Mesenchymal stem cell (in vitro differentiated cells and primary cell): ENCODE measurements at regions not wholly inside any gene's neighbourhood (a gene's known extent, or its start where the extent isn't known, plus 50 kb on each side); places are given as distances from the start of the nearest gene placed in this dataset.

Experiments used
- DNase-seq: peaks from one replicate; pipeline ENCODE4 v3.0.0-alpha.2; 2013
- H2AFZ ChIP-seq: one replicate; pipeline ENCODE4 v1.6.1; 2013; ENCODE audit warnings: low read depth, mild to moderate bottlenecking, control low read depth, inconsistent platforms, low read length, moderate library complexity
- H2AK5ac ChIP-seq: 2 replicates; pipeline ENCODE4 v1.6.1; 2013; ENCODE audit warnings: low read length, moderate library complexity, mild to moderate bottlenecking, inconsistent platforms; ENCODE audit not compliant: severe bottlenecking
- H2BK120ac ChIP-seq: one replicate; pipeline ENCODE4 v1.6.1; 2013; ENCODE audit warnings: low read depth, mild to moderate bottlenecking, inconsistent platforms, low read length, moderate library complexity
- H2BK12ac ChIP-seq, 2 experiments: one replicate each; pipeline ENCODE4 v1.6.1; 2013; ENCODE audit warnings: inconsistent platforms in 2 of 2, low read length in 2 of 2, mild to moderate bottlenecking in 2 of 2, moderate library complexity in 2 of 2, control low read depth in 1 of 2
- H2BK15ac ChIP-seq: one replicate; pipeline ENCODE4 v1.6.1; 2013; ENCODE audit warnings: mild to moderate bottlenecking, low read depth, inconsistent platforms; ENCODE audit not compliant: poor library complexity, severe bottlenecking
- H2BK5ac ChIP-seq: 2 replicates; pipeline ENCODE4 v1.6.1; 2013; ENCODE audit warnings: low read depth, mild to moderate bottlenecking, low read length, control low read depth, inconsistent platforms; ENCODE audit not compliant: poor library complexity, severe bottlenecking
- H3K14ac ChIP-seq, 2 experiments: one replicate each; pipeline ENCODE4 v1.6.1; 2013; ENCODE audit warnings: inconsistent platforms in 2 of 2, low read length in 2 of 2, control low read depth in 1 of 2, mild to moderate bottlenecking in 1 of 2, moderate library complexity in 1 of 2
- H3K18ac ChIP-seq, 2 experiments: one replicate each; pipeline ENCODE4 v1.6.1; 2013; ENCODE audit warnings: inconsistent platforms in 2 of 2, low read length in 2 of 2, control low read depth in 1 of 2, low read depth in 1 of 2, mild to moderate bottlenecking in 1 of 2
- H3K23ac ChIP-seq, 2 experiments: one replicate each; pipeline ENCODE4 v1.6.1; 2013; ENCODE audit warnings: inconsistent platforms in 2 of 2, low read length in 2 of 2, mild to moderate bottlenecking in 2 of 2, moderate library complexity in 2 of 2, control low read depth in 1 of 2
- H3K27ac ChIP-seq: 2 replicates; pipeline ENCODE4 v1.5.1; 2013; ENCODE audit warnings: mild to moderate bottlenecking, moderate library complexity, low read length, control low read depth, inconsistent platforms; ENCODE audit not compliant: poor library complexity, severe bottlenecking
- H3K27me3 ChIP-seq, 2 experiments: 2 replicates each; pipeline versions ENCODE4 v1.6.1 to v1.7.0; 2013; ENCODE audit warnings: low read length in 2 of 2, mild to moderate bottlenecking in 2 of 2, moderate library complexity in 2 of 2, control low read depth in 1 of 2, inconsistent platforms in 1 of 2; ENCODE audit not compliant: control insufficient read depth in 1 of 2, insufficient read depth in 1 of 2
- H3K36me3 ChIP-seq, 2 experiments: 2 replicates each; pipeline versions ENCODE4 v1.6.1 to v1.7.0; 2013; ENCODE audit warnings: low read length in 2 of 2, control low read depth in 1 of 2, inconsistent platforms in 1 of 2, low read depth in 1 of 2, mild to moderate bottlenecking in 1 of 2; ENCODE audit not compliant: insufficient read depth in 2 of 2, control insufficient read depth in 1 of 2
- H3K4ac ChIP-seq, 2 experiments: one replicate each; pipeline ENCODE4 v1.6.1; 2013; ENCODE audit warnings: inconsistent platforms in 2 of 2, low read length in 2 of 2, mild to moderate bottlenecking in 2 of 2, moderate library complexity in 2 of 2, control low read depth in 1 of 2, low read depth in 1 of 2
- H3K4me1 ChIP-seq: 2 replicates; pipeline ENCODE4 v1.6.1; 2013; ENCODE audit warnings: low read depth, low read length, control low read depth; ENCODE audit not compliant: control insufficient read depth, insufficient read depth
- H3K4me2 ChIP-seq: 2 replicates; pipeline ENCODE4 v1.6.1; 2013; ENCODE audit warnings: low read length, mild to moderate bottlenecking, inconsistent platforms; ENCODE audit not compliant: poor library complexity, severe bottlenecking
- H3K4me3 ChIP-seq, 2 experiments: 2 replicates each; pipeline versions ENCODE4 v1.5.1 to v1.7.0; 2013; ENCODE audit warnings: low read length in 2 of 2, mild to moderate bottlenecking in 2 of 2, control low read depth in 1 of 2, low read depth in 1 of 2; ENCODE audit not compliant: insufficient read depth in 1 of 2
- H3K79me1 ChIP-seq: replicated peaks from 2 replicates; pipeline ENCODE4 v1.6.1; 2013; ENCODE audit warnings: mild to moderate bottlenecking, control low read depth, low read length, inconsistent platforms; ENCODE audit not compliant: poor library complexity, severe bottlenecking
- H3K9ac ChIP-seq: 2 replicates; pipeline ENCODE4 v1.7.0; 2013; ENCODE audit warnings: mild to moderate bottlenecking, low read length, moderate library complexity
- H3K9me3 ChIP-seq: 2 replicates; pipeline ENCODE4 v1.7.0; 2013; ENCODE audit warnings: mild to moderate bottlenecking, low read length; ENCODE audit not compliant: control insufficient read depth
- H4K8ac ChIP-seq: one replicate; pipeline ENCODE4 v1.6.1; 2013; ENCODE audit warnings: inconsistent platforms, mild to moderate bottlenecking, low read length, moderate library complexity
- H4K91ac ChIP-seq: one replicate; pipeline ENCODE4 v1.6.1; 2013; ENCODE audit warnings: mild to moderate bottlenecking, low read length, inconsistent platforms
- WGBS: methylation state at CpG from one replicate; pipeline ENCODE4 v1.1.7; 2013; ENCODE audit warnings: mixed read lengths; 5-methylcytosine and 5-hydroxymethylcytosine counted together

- Histone ChIP-seq H2AK5ac (no peak overlapping the region), H2BK12ac (no peak overlapping the region), H3K9ac (no peak overlapping the region), H2AFZ (no peak overlapping the region), H3K4me1 (no peaks in the 10 kb centered on the region), H3K36me3 (no peaks in the 10 kb centered on the region), H3K18ac (no peak overlapping the region), H3K14ac (no peak overlapping the region), H3K79me1 (no peaks in the 10 kb centered on the region), H4K91ac (no peak overlapping the region), H4K8ac (no peak overlapping the region), H2BK120ac (no peak overlapping the region), H3K4ac (no peak overlapping the region), H3K4me2 (no peak overlapping the region), H3K23ac (no peak overlapping the region), H3K9me3 (no peaks in the 10 kb centered on the region), H3K4me3 (no peak overlapping the region), H2BK15ac (no peak overlapping the region), H3K27ac (no peak overlapping the region), H3K27me3 (no peaks in the 10 kb centered on the region), H2BK5ac (no peak overlapping the region)
- no peak for DNase-seq
- 99% methylated on average over 15 of the region's 16 CpGs for WGBS
These were observed 420.5 kb upstream of the BCHE start for GRCh38 chr3:166257715-166258114.

- Histone ChIP-seq H3K79me1 (no peaks in the 10 kb centered on the region), H3K14ac (no peak overlapping the region), H3K27me3 (no peaks in the 10 kb centered on the region), H3K4me2 (no peak overlapping the region), H3K9me3 (peaks cover 7% of the 10 kb centered on the region), H3K9ac (no peak overlapping the region), H3K23ac (no peak overlapping the region), H2BK12ac (no peak overlapping the region), H4K8ac (no peak overlapping the region), H2BK5ac (no peak overlapping the region), H4K91ac (no peak overlapping the region), H2BK15ac (no peak overlapping the region), H3K4me1 (no peaks in the 10 kb centered on the region), H3K36me3 (no peaks in the 10 kb centered on the region), H2AFZ (no peak overlapping the region), H3K18ac (no peak overlapping the region), H3K4ac (no peak overlapping the region), H2AK5ac (no peak overlapping the region), H3K4me3 (no peak overlapping the region), H2BK120ac (no peak overlapping the region), H3K27ac (no peak overlapping the region)
- WGBS = 80% methylated on average over 3 of the region's 3 CpGs
- DNase-seq = no peak
These were observed 411.6 kb upstream of the BCHE start for GRCh38 chr3:166248784-166249183.

DNA sequence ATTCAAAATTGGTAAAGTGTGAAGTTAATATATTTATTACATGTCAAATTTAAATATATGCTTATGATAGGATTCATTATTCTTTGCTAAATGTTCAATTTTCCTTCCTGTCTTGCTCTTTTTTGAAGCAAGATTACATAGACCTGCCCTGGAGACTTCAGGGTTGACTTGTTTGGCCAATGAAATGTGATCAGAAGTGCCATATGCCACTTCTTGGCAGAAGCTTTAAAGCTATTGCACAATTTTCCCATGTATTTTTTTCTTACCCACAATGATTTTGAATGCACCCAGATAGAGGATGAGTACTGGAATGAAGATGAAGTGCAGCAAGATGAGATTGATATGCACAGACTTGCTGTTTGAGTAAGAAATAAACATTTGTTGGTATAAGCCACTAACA, 406.3 kb upstream of the BCHE start:
- Histone ChIP-seq H2AFZ (no peak overlapping the region), H3K9me3 (peaks cover 3% of the 10 kb centered on the region), H2BK120ac (no peak overlapping the region), H2BK12ac (no peak overlapping the region), H2BK15ac (no peak overlapping the region), H3K4ac (no peak overlapping the region), H3K4me2 (no peak overlapping the region), H3K27me3 (no peaks in the 10 kb centered on the region), H3K4me3 (no peak overlapping the region), H3K36me3 (no peaks in the 10 kb centered on the region), H2BK5ac (no peak overlapping the region), H3K79me1 (no peaks in the 10 kb centered on the region), H3K14ac (no peak overlapping the region), H4K91ac (no peak overlapping the region), H3K4me1 (no peaks in the 10 kb centered on the region), H4K8ac (no peak overlapping the region), H3K9ac (no peak overlapping the region), H3K27ac (no peak overlapping the region), H2AK5ac (no peak overlapping the region), H3K18ac (no peak overlapping the region), H3K23ac (no peak overlapping the region)
- no peak for DNase-seq

DNA sequence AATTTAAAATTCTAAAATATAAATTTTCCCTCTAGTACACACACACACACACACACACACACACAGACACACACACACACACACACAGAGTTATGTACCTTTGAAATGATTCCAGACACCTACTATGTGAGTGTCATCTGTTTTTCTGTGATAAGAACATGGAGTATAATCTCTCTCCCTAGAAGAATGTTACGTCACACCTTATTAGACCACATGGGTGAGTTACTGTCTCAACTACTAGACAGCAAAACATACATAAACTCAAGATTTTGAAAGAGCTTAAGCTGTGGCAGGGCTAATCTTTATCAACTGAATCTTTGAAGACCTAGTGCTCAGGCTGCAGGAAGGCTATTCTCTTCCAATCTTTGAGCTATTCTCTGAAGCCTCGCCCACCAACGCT, 385.9 kb upstream of the BCHE start:
- peak overlapping the region; percentile 63 for H2AFZ ChIP-seq
- no peak overlapping the region for H3K27ac ChIP-seq
- 100% methylated on average over 3 of the region's 3 CpGs for WGBS
- no peak overlapping the region for H2BK120ac ChIP-seq
- H2BK5ac ChIP-seq = no peak overlapping the region
- no peak overlapping the region for H3K23ac ChIP-seq
- no peak overlapping the region for H3K4me2 ChIP-seq
- no peaks in the 10 kb centered on the region for H3K4me1 ChIP-seq
- H3K18ac ChIP-seq = no peak overlapping the region
- H3K79me1 ChIP-seq = no peaks in the 10 kb centered on the region
- no peak overlapping the region for H3K4me3 ChIP-seq
- H2BK15ac ChIP-seq = no peak overlapping the region
- H3K4ac ChIP-seq = no peak overlapping the region
- no peak overlapping the region for H4K91ac ChIP-seq
- no peak overlapping the region for H2AK5ac ChIP-seq
- H3K27me3 ChIP-seq = no peaks in the 10 kb centered on the region
- peak; percentile 9 for DNase-seq
- H3K9ac ChIP-seq = no peak overlapping the region
- H3K14ac ChIP-seq = no peak overlapping the region
- H3K36me3 ChIP-seq = no peaks in the 10 kb centered on the region
- peaks cover 5% of the 10 kb centered on the region for H3K9me3 ChIP-seq
- H4K8ac ChIP-seq = no peak overlapping the region
- no peak overlapping the region for H2BK12ac ChIP-seq
